ENCODE measurements at regions not wholly inside any gene's neighbourhood (a gene's known extent, or its start where the extent isn't known, plus 50 kb on each side); places are given as distances from the start of the nearest gene placed in this dataset.

DNA sequence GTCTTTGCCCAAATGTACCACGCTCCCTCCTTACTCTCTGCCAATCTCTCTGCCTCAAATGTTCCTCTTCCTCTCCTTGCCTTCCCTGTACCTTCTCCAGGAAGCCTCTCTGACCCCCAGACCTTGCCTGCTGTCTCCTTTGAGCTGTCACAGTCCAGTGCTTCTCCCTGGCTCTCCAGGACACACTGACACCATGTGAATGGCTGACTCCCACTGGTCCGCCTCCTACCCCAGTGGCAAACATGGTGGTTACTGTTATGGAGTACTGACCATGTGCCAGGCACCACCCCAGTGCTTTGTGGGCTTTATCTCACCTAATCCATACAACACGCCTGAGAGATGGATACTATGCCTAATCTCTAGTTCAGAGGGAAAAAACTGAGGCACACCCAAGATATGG, 141.9 kb downstream of the TPRA1 start:
- no peak for TF ChIP-seq POLR2AphosphoS5 (IDR thresholded peaks at IDR 0.05; ENCODE audit: low read depth, low read length)
- TF ChIP-seq POLR2A (IDR thresholded peaks at IDR 0.05; ENCODE audit: low read depth, low read length), result no peak
- TF ChIP-seq TAF1 (IDR thresholded peaks at IDR 0.05; ENCODE audit: borderline replicate concordance, low read depth, low read length), result no peak
